ENCODE measurements at regions not wholly inside any gene's neighbourhood (a gene's known extent, or its start where the extent isn't known, plus 50 kb on each side); places are given as distances from the start of the nearest gene placed in this dataset.
"Not testable (repeated sequence)": the region's sequence is repeated elsewhere in the genome, so short reads cannot be mapped to it uniquely, and the experiment has no call there.

DNA sequence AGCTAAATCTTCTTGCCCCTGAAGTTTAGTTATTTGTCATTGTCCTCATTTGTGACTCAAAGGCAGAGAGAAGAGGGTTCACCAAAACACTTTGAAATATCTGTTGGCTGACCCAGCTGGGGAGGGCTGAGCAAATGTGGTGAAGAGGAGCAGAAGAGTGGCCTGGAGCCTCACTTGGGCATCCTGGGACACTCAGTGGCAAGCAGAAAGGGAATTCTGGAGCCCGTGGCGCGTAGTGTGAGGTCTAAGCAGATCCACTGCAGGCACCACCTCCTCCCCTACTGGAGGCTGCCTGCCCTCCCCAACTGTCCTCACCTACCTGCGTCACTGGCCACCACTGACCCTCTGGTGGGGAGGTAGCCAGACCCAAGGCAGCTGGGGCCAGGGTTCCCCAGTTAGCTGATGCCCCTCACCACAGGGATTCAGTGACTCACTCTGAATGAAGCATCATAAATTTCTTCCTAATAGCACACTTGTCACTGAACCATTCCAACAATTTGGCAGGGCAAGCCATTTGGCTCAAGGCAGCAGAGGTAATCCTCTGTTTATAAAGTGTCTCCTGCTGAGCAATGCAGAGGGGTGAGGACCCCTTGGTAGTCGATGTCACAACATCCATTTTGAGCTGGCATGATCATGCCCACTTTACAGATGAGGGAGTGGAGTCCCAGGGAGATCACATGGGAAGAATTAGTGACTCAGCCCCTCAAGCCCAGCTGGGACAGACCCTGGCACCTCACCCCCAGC is 80.3 kb downstream of the NENF start:
- 88 to 90% methylated on average over 5 of the region's 5 CpGs for WGBS, 2 experiments
- Histone ChIP-seq H3K4me3 (ENCODE audit: insufficient read depth, low read depth, low read length) (no peak overlapping the region), H3K36me3 (ENCODE audit: control insufficient read depth, insufficient read depth, low read length) (no peaks in the 10 kb centered on the region), H3K27ac (ENCODE audit: insufficient read depth, low read depth, low read length, poor library complexity, severe bottlenecking) (no peak overlapping the region), H3K4me1 (ENCODE audit: control insufficient read depth, insufficient read depth, low read length) (peaks cover 21% of the 10 kb centered on the region), H3K27me3 (ENCODE audit: control insufficient read depth, insufficient read depth, low read length, poor library complexity, severe bottlenecking) (peaks cover 34% of the 10 kb centered on the region), H3K9me3 (ENCODE audit: control insufficient read depth, low read length) (no peaks in the 10 kb centered on the region)

DNA sequence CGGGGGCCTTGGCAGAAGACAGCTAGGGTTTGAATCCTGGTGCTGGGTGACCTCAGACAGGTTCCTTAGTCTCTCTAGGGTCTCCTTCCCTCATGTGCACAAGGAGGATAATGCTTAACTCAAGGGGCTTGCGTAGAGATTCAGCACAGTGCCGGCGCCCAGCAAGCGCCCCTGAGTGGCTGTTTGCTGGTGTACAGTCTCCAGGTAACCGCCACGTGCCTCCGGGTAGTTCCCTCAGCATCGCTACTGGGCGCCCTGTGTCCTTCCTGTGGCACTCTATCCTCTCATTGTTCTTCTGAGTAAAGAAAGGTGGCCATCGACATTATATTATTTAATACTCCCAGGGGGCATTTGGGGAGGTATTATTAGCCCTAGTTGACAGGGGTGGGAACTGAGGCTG is 80.9 kb downstream of the NENF start:
- no peaks in the 10 kb centered on the region for H3K9me3 ChIP-seq (ENCODE audit: control insufficient read depth, low read length)
- H3K27ac ChIP-seq (ENCODE audit: insufficient read depth, low read depth, low read length, poor library complexity, severe bottlenecking), result no peak overlapping the region
- 91% methylated on average over 10 to 11 of the region's 11 CpGs for WGBS, 2 experiments
- no peak overlapping the region for H3K4me3 ChIP-seq (ENCODE audit: insufficient read depth, low read depth, low read length)
- no peaks in the 10 kb centered on the region for H3K36me3 ChIP-seq (ENCODE audit: control insufficient read depth, insufficient read depth, low read length)
- peaks cover 21% of the 10 kb centered on the region for H3K4me1 ChIP-seq (ENCODE audit: control insufficient read depth, insufficient read depth, low read length)
- H3K27me3 ChIP-seq (ENCODE audit: control insufficient read depth, insufficient read depth, low read length, poor library complexity, severe bottlenecking), result peaks cover 34% of the 10 kb centered on the region

GRCh38 chr1:212514056-212514614 is 81.4 kb downstream of the NENF start:
- Histone ChIP-seq H3K36me3 (ENCODE audit: control insufficient read depth, insufficient read depth, low read length) (no peaks in the 10 kb centered on the region), H3K4me3 (ENCODE audit: insufficient read depth, low read depth, low read length) (no peak overlapping the region), H3K9me3 (ENCODE audit: control insufficient read depth, low read length) (no peaks in the 10 kb centered on the region), H3K27me3 (ENCODE audit: control insufficient read depth, insufficient read depth, low read length, poor library complexity, severe bottlenecking) (peaks cover 34% of the 10 kb centered on the region), H3K27ac (ENCODE audit: insufficient read depth, low read depth, low read length, poor library complexity, severe bottlenecking) (no peak overlapping the region), H3K4me1 (ENCODE audit: control insufficient read depth, insufficient read depth, low read length) (peaks cover 21% of the 10 kb centered on the region)
- 82 to 84% methylated on average over 25 of the region's 25 CpGs for WGBS, 2 experiments

DNA sequence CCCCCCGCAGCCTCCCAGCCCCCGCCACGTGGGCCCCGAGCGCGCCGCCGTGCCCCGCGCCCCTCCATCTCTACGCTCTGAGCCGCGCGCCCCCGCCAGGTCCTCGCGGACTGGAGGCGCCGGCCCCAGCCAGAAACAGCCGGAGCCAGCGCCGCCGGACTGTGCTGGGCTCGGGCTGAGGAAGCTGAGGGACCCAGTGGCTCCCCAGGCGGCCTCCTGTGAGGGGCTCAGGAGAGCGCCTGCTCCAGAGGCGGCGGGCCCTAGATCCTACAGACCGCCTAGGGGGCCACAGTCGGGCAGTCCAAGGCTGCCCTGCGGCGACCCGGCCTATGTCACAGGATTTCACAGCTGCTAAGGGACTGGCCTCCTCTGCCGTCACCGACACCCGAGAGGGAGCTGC is 82.1 kb downstream of the NENF start:
- H3K4me1 ChIP-seq (ENCODE audit: control insufficient read depth, insufficient read depth, low read length), result peaks cover 21% of the 10 kb centered on the region
- H3K27ac ChIP-seq (ENCODE audit: insufficient read depth, low read depth, low read length, poor library complexity, severe bottlenecking), result no peak overlapping the region
- peaks cover 34% of the 10 kb centered on the region for H3K27me3 ChIP-seq (ENCODE audit: control insufficient read depth, insufficient read depth, low read length, poor library complexity, severe bottlenecking)
- H3K4me3 ChIP-seq (ENCODE audit: insufficient read depth, low read depth, low read length), result no peak overlapping the region
- H3K36me3 ChIP-seq (ENCODE audit: control insufficient read depth, insufficient read depth, low read length), result no peaks in the 10 kb centered on the region
- 58 to 59% methylated on average over 36 of the region's 36 CpGs for WGBS, 2 experiments
- H3K9me3 ChIP-seq (ENCODE audit: control insufficient read depth, low read length), result no peaks in the 10 kb centered on the region

GRCh38 chr1:212515329-212515760 is 82.6 kb downstream of the NENF start:
- H3K4me3 ChIP-seq (ENCODE audit: insufficient read depth, low read depth, low read length), result no peak overlapping the region
- peaks cover 21% of the 10 kb centered on the region for H3K4me1 ChIP-seq (ENCODE audit: control insufficient read depth, insufficient read depth, low read length)
- 18 to 20% methylated on average over 12 of the region's 12 CpGs for WGBS, 2 experiments
- H3K36me3 ChIP-seq (ENCODE audit: control insufficient read depth, insufficient read depth, low read length), result no peaks in the 10 kb centered on the region
- H3K9me3 ChIP-seq (ENCODE audit: control insufficient read depth, low read length), result no peaks in the 10 kb centered on the region
- no peak overlapping the region for H3K27ac ChIP-seq (ENCODE audit: insufficient read depth, low read depth, low read length, poor library complexity, severe bottlenecking)
- peaks cover 34% of the 10 kb centered on the region for H3K27me3 ChIP-seq (ENCODE audit: control insufficient read depth, insufficient read depth, low read length, poor library complexity, severe bottlenecking)

GRCh38 chr1:212516012-212516411 is 83.3 kb downstream of the NENF start:
- H3K9me3 ChIP-seq (ENCODE audit: control insufficient read depth, low read length); H3K36me3 ChIP-seq (ENCODE audit: control insufficient read depth, insufficient read depth, low read length); H3K4me3 ChIP-seq (ENCODE audit: insufficient read depth, low read depth, low read length); H3K27ac ChIP-seq (ENCODE audit: insufficient read depth, low read depth, low read length, poor library complexity, severe bottlenecking): not testable (repeated sequence)
- 81 to 90% methylated on average over 4 of the region's 4 CpGs for WGBS, 2 experiments
- Histone ChIP-seq H3K4me1 (ENCODE audit: control insufficient read depth, insufficient read depth, low read length) (peaks cover 21% of the 10 kb centered on the region), H3K27me3 (ENCODE audit: control insufficient read depth, insufficient read depth, low read length, poor library complexity, severe bottlenecking) (peaks cover 34% of the 10 kb centered on the region)

DNA sequence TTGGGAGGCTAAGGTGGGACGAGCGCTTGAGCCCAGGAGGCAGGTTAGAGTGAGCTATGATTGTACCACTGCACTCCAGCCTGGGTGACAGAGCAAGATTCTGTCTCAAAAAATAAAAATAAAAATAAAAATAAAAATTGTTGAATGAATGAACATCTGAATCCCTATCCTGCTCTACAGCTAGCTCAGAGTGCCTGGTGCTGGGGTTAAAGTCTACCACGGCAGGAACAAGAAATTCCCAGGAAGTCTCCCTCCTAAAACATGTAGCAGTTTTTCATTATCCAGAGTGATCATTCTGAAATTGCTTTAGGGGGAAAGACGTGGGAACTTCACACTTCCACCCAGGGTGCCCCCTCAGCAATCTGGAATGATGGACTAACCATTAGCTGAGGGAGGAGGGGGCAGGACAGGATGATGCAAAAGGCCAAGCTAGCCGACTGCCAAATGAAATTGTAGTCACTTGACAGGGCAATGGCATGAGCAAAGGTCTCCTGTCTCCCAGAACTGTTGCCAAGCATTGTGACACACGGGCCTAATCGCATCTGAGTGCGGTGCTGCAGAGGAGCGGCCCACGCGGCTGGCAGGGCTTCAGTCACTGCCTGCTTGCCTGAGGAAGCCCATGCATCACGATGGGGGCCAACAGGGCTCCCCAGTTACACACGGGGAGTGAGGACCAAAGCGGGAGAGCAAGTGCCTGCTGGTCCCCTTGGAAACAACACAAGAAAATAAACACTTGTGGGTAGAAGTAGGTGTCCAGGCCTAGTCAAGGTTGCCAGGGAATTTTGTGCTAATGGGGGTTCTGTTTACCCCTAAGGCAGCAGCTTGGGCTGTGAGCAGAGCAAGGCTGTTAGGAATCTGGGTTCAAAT is 85.7 kb downstream of the NENF start:
- Histone ChIP-seq H3K36me3 (ENCODE audit: control insufficient read depth, insufficient read depth, low read length) (no peaks in the 10 kb centered on the region), H3K4me3 (ENCODE audit: insufficient read depth, low read depth, low read length) (no peak overlapping the region), H3K27ac (ENCODE audit: insufficient read depth, low read depth, low read length, poor library complexity, severe bottlenecking) (no peak overlapping the region), H3K27me3 (ENCODE audit: control insufficient read depth, insufficient read depth, low read length, poor library complexity, severe bottlenecking) (peaks cover 32% of the 10 kb centered on the region), H3K4me1 (ENCODE audit: control insufficient read depth, insufficient read depth, low read length) (peaks cover 6% of the 10 kb centered on the region), H3K9me3 (ENCODE audit: control insufficient read depth, low read length) (no peaks in the 10 kb centered on the region)
- WGBS, 2 experiments, result 83 to 84% methylated on average over 14 of the region's 14 CpGs

GRCh38 chr1:212519131-212519530 is 86.4 kb downstream of the NENF start:
- WGBS, 2 experiments, result 94 to 96% methylated on average over 2 of the region's 2 CpGs

GRCh38 chr1:212520299-212520698 is 87.6 kb downstream of the NENF start:
- Histone ChIP-seq H3K36me3 (ENCODE audit: control insufficient read depth, insufficient read depth, low read length) (no peaks in the 10 kb centered on the region), H3K4me3 (ENCODE audit: insufficient read depth, low read depth, low read length) (no peak overlapping the region), H3K27ac (ENCODE audit: insufficient read depth, low read depth, low read length, poor library complexity, severe bottlenecking) (no peak overlapping the region), H3K27me3 (ENCODE audit: control insufficient read depth, insufficient read depth, low read length, poor library complexity, severe bottlenecking) (peaks cover 14% of the 10 kb centered on the region), H3K4me1 (ENCODE audit: control insufficient read depth, insufficient read depth, low read length) (peaks cover 5% of the 10 kb centered on the region), H3K9me3 (ENCODE audit: control insufficient read depth, low read length) (no peaks in the 10 kb centered on the region)

More at GRCh38 chr1:212519131-212519530, 86.4 kb downstream of the NENF start:
- Histone ChIP-seq H3K4me1 (ENCODE audit: control insufficient read depth, insufficient read depth, low read length) (peaks cover 6% of the 10 kb centered on the region), H3K36me3 (ENCODE audit: control insufficient read depth, insufficient read depth, low read length) (no peaks in the 10 kb centered on the region), H3K4me3 (ENCODE audit: insufficient read depth, low read depth, low read length) (no peak overlapping the region), H3K27me3 (ENCODE audit: control insufficient read depth, insufficient read depth, low read length, poor library complexity, severe bottlenecking) (peaks cover 25% of the 10 kb centered on the region), H3K27ac (ENCODE audit: insufficient read depth, low read depth, low read length, poor library complexity, severe bottlenecking) (no peak overlapping the region), H3K9me3 (ENCODE audit: control insufficient read depth, low read length) (no peaks in the 10 kb centered on the region)

DNA sequence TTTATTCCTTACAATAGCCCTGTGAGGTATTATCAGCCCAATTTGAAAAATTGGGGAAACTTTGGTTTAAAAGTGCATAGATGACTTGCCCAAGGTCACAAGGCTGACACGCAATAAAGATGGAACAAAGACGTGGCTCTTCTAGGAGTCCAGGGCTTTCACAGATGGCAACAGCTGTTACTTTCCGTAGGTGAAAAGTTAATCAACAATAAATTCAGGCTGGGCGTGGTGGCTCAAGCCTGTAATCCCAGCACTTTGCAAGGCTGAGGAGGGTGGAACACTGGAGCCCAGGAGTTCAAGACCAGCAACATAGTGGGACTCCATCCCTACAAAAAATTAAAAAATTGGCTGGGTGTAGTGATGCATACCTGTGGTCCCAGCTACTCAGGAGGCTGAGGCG is 87.8 kb upstream of the ATF3 start:
- Histone ChIP-seq H3K27ac (ENCODE audit: insufficient read depth, low read depth, low read length, poor library complexity, severe bottlenecking) (no peak overlapping the region), H3K4me3 (ENCODE audit: insufficient read depth, low read depth, low read length) (no peak overlapping the region), H3K27me3 (ENCODE audit: control insufficient read depth, insufficient read depth, low read length, poor library complexity, severe bottlenecking) (peaks cover 9% of the 10 kb centered on the region), H3K9me3 (ENCODE audit: control insufficient read depth, low read length) (no peaks in the 10 kb centered on the region), H3K36me3 (ENCODE audit: control insufficient read depth, insufficient read depth, low read length) (no peaks in the 10 kb centered on the region), H3K4me1 (ENCODE audit: control insufficient read depth, insufficient read depth, low read length) (peaks cover under 1% of the 10 kb centered on the region)
- WGBS, 2 experiments, result 94 to 95% methylated on average over 5 of the region's 5 CpGs

Measured in ectodermal cell (in vitro differentiated cells).